ENCODE measurements at regions not wholly inside any gene's neighbourhood (a gene's known extent, or its start where the extent isn't known, plus 50 kb on each side); places are given as distances from the start of the nearest gene placed in this dataset.
A peak's percentile ranks its signal among the peaks of the same experiment; 100 is the strongest.

DNA sequence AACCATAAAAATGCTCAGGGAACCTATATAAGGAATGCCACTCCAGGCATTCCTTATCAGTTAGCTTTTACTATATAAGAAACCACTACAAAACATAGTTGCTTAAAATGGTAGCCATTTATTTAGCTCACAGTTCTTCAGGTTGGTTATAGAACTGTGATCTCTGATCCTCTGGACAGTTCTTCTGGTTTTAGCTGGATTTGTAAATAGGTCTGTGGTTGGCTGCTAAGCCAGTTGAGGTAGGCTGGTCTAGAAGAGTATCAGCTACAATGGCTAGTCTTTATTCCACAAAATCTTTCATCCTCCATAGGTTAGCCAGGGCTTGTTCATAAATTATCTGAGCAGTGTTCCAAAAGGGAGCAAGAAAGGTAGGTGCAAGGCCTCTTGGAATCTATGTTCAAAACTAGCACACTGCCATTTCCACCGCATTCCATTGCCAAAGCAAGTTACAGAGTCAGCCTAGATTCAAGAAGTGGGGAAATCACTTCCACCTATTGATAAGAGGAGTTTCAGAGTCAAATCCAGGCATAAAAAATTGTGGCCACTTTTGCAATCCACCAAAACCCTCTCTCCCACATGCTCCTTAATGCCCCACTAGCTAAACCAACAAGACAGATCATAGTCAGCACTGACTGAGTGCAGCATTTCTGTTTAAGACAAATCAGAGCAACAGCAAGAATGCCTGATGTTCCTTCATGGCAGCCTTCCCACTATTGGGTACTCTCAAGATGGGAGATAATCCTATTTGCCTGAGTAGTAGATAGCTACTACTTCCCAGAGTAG, 146.4 kb downstream of the IRS1 start:
- DNase-seq (ENCODE audit: low read depth in 2 of 2) = no peak

DNA sequence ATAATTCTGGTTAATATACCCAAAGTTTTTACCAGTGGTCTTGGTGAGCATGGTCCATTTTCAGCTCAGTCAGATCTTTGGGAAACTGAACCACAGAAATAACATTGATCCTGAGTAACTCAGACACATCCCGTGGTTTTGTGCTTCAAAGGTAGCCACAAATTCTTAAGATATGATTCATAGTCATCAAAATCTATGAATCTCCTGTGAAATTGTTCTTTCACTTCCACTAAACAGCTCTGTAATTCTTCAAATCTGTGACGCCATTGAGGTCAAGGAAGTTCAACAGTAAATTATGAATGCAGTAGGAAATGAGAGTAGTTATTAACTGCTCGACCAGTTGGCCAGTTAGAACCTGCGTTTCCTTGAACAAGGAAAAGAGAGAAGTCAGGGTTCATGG, 147.3 kb downstream of the IRS1 start:
- DNase-seq (ENCODE audit: low read depth in 2 of 2) = peak in 1 of 2 donors; percentile 84

DNA sequence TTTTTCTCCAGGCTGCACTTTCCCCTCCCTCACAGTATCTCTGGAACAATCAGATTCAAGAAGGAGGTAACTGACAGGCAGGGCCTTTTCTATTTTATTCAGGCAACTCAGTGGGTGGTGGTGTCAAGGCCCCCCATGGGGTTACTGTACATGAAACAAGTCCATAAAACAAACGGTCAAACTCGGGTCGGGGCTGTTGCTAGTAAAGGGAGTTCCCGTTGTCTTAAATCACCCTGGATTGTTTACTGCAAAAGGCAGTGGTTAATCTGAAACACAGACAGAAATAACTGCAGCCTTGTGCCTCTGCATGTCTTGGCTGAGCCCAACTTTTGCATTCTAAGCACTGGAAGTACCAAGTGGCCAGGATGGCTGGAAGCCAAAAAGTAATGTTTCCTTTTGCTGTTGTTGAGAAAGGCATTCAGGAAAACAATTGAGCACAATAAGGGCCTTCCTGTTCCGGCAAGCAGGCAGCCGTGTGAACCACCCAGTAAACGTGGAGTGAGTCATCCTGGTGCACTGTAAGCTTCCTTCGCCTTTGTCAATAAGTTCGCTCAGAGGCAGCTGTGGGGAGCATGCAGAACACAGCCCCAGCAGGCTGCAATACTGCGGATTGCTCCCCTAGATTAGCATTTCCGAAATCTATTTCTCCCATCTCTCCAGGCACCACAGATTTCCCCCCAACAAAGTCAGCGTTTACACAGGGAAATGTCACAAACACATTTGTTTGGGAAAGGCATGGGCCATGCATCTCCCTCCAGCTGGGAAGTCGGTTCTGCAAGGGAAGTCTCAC, 149.6 kb downstream of the IRS1 start:
- peak; percentile 50 to 99 for DNase-seq (ENCODE audit: low read depth in 2 of 2)

DNA sequence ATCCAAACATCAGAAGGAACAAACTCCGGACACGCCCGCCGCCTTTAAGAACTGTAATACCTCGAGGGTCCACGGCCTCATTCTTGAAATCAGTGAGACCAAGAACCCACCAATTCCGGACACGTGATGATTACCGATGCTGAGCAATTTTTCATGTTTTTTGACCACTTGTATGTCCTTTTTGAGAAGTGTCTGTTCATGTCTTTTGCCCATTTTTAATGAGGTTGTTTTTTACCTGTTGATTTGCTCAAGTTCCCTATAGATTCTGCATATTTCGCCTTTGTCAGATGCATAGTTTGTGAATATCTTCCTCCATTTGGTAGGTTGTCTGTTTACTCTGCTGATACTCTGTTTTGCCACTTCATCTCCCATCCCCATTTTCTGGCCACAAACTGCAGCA, 150.4 kb downstream of the IRS1 start:
- DNase-seq (ENCODE audit: low read depth in 2 of 2) = no peak

DNA sequence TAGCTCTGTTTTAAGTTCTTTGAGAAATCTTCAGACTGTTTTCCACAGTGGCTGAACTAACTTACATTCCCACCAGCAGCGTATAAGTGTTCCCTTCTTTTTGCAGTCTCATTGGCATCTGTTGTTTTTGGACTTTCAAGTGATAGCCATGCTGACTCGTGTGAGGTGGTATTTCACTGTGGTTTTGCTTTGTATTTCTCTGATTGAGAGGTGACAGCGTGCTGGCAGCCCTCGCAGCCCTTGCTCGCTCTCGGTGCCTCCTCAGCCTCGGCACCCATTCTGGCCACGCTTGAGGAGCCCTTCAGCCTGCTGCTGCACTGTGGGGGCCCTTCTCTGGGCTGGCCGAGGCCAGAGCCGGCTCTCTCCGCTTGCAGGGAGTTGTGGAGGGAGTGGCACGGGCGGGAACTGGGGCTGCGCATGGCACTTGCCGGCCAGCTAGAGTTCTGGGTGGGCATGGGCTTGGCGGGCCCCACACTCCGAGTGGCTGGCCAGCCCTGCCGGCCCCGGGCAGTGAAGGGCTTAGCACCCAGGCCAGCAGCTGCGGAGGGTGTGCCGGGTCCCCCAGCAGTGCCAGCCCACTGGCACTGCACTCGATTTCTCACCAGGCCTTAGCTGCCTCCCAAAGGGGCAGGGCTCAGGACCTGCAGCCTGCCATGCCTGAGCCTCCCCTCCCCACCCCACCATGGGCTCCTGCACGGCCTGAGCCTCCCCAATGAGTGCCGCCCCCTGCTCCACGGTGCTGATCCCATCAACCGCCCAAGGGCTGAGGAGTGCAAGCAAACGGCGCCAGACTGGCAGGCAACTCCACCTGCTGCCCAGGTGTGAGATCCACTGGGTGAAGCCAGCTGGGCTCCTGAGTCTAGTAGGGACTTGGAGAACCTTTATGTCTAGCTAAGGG, 151.8 kb downstream of the IRS1 start:
- no peak for DNase-seq (ENCODE audit: low read depth in 2 of 2)

DNA sequence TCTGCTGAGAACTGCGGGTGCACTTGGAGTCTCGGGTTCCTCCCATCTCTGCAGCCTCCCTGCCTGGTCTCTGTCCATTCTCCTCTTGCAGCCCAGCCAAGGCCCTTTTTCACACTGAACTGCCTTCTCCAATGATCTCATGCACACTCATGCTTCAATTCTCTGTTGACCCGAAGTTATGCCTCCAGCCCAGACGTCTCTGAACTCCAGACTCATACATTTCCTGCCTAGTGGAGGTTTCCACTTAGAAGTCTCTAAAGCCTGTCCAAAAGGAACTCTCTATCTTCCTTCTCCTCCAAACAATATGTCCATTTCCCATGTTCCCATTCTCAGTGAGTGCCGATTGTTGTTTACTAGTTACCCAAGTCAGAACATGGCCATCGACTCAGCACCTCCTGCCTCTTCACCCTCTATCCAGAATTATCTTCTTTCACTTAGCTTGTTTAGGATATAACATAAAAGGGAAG, 155.2 kb downstream of the IRS1 start:
- peak in 1 of 2 donors; percentile 85 for DNase-seq (ENCODE audit: low read depth in 2 of 2)

DNA sequence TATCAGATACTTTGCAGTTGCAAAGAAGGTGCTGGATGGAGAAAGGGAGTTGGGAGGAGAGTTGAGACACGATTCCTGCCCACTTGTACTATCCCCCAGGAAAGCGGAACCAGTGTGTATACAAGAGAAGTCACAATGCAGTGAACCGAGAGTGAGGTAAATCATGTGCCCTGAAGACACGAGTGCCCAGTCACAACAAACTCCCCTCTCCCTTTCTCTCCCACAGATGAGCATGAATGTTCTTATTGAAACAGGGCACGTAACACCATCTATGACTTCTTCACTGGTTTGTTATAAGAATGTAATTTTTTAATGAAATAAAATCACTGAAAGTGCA, 155.7 kb downstream of the IRS1 start:
- DNase-seq (ENCODE audit: low read depth in 2 of 2) = no peak

DNA sequence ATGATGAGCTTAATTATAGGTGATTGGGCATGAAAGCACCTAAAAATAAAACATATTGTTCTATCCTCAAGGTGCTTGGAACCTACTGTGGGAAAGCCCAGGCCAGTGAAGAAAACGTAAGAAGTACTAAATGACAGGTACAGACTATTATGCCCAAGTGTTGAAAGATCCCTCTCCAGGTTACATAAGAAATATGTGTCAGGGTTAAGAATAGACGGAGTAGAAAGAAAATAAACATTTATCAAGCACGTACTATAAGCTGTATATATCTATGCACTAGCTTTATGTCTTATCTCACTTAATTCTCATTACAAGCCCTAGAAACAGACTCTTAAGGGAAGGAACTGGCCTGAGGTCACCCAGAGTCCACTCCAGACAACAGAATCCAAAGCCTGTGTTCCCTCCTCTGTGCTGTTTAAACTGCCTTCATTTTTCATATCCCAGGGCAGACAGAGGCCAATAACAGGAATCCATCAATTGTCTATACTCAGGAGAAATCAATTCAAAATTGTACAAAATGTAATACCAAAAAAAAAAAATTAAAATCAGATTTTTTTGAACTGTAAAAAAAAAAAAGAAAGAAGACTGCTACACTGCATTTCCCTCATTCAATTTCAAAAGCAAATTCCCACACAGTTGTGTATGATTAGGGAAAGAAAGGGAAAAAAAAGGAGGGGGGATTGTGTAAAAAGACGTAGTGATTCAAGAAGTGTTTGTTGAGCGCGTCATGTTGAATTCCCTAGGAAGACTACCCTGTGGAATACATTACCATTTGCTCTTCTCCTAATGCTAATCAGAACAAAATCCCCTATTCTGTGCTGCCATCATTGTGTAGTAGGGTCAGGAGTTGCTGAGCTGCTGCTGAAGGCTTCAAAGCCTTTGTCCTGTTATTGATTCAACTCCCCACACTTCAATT, 156.3 kb downstream of the IRS1 start:
- DNase-seq (ENCODE audit: low read depth in 2 of 2) = no peak

DNA sequence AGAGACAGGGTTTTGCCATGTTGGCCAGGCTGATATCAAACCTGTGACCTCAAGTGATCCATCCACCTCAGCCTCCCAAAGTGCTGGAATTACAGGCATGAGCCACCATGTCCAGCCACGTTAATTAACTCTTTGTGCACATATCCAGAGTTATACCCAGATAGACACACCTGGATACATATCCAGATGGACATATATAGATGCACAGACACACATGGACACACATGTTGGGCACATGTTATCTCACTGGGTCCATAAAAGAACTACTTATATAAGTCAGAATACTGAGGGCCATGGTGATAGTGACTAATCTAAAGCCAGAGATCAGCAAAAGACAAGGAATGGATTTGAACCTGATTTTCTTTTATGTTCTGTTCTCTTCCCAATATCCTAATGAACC, 158.6 kb downstream of the IRS1 start:
- DNase-seq (ENCODE audit: low read depth in 2 of 2) = no peak

DNA sequence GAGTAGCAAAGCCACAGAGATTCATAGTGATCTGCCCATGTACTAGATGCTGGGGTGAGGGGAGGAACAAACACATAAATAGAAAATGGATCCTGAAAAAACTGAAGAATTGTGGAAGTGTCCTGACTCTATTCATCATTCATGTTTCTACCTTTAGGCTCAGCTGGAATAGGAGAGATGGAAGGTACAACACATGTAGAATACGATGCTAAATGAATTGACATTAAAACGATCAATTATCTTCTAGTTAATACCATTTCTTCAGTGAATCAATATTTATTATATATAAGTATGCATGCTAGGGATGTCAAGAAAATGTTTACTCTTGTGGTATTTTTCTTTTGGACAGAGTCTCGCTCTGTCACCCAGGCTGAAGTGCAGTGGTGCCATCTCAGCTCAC, 159.1 kb downstream of the IRS1 start:
- DNase-seq (ENCODE audit: low read depth in 2 of 2) = no peak

DNA sequence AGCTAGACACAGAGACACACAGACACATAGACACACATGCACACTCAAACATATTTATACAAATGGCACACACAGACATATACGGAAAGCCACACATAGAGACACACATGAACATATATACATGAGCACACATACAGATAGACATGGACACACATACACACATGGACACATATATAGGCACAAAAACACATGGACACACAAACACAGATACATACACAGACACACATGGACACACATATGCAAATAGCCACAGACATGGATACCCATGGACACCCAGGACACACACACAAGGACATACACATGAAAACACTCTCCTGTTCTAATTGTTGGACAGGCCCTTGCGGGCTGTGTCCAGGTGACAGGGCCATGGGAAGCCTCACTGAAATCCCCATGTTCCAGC, 160.1 kb downstream of the IRS1 start:
- DNase-seq (ENCODE audit: low read depth in 2 of 2) = no peak

DNA sequence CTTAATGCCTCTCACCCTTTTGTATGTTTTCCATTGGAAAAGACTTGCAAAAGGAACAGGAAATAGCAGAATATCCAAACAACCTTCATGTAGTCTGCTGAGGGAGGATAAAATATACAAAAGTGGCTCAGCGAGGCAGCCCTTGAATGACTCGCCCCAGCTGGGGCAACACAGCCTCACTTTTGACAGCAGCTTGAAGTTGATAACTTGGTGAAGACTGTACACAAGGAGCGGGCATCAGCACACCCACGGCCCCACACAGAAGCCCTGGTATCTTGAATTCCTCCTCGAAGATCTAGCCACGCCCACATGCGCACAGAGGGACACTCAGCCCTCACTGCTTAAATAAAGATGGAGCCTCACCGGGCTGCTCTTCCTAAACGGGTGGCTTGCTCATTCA, 161.0 kb downstream of the IRS1 start:
- DNase-seq (ENCODE audit: low read depth in 2 of 2) = no peak

DNA sequence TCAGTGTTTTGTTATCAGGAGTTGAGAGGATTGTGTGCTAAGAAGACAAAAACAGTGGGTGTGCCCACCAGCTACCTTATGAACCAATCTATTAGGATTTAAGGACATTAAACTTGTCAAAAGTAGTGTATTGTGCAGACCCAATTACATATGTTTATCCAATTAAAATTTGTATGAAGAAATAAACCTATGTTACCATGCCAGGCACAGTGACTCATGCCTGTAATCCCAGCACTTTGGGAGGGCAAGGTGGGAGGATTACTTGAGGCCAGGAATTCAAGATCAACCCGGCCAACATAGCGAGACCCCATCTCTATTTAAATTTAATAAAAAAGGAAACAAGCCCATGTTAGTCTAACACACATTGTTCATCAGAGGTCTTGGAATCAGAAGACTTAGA, 162.2 kb downstream of the IRS1 start:
- DNase-seq (ENCODE audit: low read depth in 2 of 2) = no peak

DNA sequence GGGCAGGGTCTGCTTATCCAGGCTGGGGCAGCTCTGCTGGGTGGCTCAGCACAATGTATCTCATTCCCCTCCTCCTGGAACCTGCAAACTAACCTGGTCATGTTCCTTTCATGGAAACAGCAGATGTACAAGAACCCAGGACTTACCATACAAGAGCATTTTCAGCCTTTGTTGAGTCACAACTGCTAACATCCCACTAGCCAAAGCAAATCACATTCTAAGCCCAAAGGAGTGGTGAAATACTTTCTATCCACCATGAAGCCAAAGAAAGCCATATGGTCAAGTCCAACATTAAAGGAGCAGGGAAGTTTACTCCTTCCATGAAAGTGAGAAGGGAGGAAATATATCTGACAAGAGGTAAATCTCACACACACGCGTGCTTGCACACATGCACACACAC, 163.0 kb downstream of the IRS1 start:
- no peak for DNase-seq (ENCODE audit: low read depth in 2 of 2)

DNA sequence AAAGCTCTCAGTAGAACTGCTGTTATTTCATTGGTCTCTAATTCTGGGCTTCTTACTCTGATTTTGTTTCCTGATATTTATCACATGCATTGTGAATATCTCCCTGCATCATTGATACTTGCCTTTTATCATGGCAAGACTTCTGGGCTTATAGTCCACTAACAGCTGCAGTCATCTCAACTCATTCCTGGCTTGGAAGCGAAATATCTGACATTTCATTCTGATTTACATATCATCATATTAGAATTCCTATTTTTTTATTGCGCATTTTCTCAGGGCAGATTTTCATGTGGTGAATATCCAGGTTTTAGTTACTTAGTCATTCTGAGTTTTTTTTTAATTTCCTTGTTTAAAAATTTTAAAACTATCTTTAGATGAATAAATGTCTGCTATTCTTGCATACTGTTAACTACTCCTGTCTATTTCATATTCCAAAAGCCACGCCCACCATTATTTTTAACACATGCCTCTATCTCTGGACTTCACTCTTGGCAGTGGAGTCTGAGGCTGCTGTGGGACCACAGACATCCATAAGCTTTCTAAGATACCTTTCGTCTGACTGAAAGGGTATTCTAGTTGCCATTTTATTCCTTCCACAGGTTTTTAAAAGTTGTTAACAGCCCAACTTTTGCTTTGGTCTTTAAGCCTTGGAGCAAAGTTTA, 164.5 kb downstream of the IRS1 start:
- no peak for DNase-seq (ENCODE audit: low read depth in 2 of 2)

DNA sequence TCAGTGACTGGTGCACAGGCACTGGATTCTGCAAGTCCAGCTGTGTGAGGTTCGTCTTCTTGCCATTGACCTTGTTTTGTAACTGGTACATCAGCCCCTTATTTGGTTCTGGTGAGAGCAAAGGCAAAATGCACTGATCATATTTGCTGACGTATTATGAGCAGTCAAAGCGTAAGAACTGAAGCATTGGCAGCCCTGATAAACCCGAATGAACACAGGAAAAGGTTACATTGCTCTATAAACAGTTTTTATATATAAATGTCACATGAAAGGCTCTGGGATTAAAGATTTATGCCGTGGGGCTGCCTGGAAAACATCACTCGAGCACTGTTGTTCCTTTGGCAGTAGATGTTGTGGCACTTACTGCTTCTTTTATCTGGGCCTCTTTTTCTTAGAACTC, 167.9 kb downstream of the IRS1 start:
- DNase-seq (ENCODE audit: low read depth in 2 of 2) = no peak

DNA sequence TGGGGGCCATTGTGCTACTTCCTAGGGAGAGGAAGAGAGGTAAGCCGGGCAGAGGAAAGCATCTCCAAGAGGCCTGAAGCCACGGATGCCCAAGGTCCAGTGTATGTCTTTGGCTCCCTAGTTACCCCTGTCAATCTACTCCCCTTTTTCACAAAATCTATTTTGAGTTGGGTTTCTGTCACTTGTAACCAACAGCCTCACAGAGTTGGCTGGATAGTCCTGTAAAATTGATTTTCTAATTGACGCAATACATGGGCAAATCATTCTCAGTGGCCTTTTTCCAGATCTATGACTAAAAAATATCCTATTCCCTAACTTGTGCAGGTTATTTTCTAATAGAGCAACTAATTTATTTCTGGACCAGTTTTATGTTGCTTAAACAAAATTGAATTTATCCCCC, 168.4 kb downstream of the IRS1 start:
- no peak for DNase-seq (ENCODE audit: low read depth in 2 of 2)

DNA sequence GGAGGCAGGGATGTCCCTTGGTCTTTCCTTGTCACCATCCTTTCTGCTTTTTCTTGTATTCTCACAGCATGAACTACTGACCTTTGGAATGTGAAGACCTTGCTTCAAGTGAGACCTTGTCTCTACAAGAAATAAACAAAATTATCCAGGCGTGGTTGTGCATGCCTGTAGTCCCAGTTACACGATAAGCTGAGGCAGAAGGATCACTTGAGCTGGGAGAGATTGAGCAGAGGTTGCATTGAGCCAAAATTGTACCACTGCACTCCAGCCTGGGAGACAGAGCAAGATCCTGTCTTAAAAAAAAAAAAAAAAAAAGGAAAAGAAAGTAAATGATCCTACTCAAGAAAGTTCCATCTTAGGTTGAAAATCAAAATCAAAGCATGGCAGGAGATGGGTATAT, 173.7 kb downstream of the IRS1 start:
- DNase-seq (ENCODE audit: low read depth in 2 of 2) = no peak

DNA sequence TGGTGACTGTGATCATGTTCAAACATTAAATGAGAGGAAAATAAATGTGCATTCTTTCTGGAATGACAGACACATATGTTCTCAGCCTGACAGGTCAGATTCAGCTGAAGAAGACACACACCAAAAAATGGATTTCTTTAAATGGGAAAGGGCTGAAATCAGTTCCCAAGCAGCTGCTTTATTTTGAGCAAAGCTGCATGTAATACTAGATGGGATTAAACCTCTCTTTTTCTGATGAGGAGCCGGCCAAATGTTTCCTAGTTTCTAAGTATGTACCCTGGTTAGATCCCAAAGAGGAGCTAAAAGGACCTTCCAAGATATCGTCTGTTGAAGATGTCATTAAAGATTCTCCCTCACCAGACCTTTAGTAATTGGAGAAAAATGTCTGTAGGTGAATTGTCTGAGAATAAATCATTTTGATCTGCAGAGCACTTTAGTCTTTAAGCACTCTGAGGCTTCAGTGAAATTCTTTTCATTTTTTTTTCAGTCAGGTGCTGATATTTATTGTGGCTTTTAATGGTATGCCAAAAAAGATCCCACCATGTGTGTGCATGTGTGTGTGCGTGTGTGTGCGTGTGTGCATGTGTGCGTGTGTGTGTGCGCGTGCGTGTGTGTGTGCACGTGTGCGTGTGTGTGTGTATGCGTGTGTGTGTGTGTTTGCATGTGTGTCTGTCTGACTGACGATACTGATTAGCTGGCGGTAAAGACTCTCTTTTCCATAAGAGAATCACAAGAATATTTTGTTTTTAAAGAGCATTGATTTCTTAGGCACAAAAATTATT, 175.8 kb downstream of the IRS1 start:
- DNase-seq (ENCODE audit: low read depth in 2 of 2) = no peak

DNA sequence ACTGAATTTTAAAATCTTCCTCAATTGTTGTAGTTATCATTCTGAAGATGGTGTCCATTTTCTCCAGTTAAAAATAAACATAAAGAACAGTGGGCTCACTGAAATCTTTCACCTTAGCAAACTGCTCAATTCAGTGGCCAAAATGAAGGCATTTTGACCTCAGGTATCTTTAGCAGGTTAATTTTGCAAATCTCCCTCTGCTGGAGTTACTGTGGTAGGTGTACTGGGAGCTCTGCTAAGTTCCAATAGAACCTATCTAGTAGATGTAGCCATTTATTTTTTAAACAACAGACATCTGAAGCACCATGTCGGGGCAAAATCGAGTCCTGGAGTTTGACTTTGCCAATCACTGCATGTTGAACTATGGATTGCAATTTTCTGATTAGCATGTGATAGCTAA, 177.1 kb downstream of the IRS1 start:
- no peak for DNase-seq (ENCODE audit: low read depth in 2 of 2)

Data from lung microvascular endothelial cell (primary cell).